A549 (cell line): ENCODE measurements at regions not wholly inside any gene's neighbourhood (a gene's known extent, or its start where the extent isn't known, plus 50 kb on each side); places are given as distances from the start of the nearest gene placed in this dataset.

Experiments
- ATAC-seq, 2 experiments: fragments of 200-7000 bp in 1 of 2; fragments of >200 bp in 1 of 2; cut with Nextera tagmentation in 1 of 2; cut with Tn5 transposase in 1 of 2; 3 replicates each; pipeline versions ENCODE4 v1.8.0 to v1.9.1; 2018 to 2020; ENCODE audit warnings: mild to moderate bottlenecking in 1 of 2, moderate library complexity in 1 of 2
- CTCF ChIA-PET: fragments of 300-600 bp; sonication (Branson Sonifier 250); formaldehyde crosslinking; extraction: SDS; loops from one replicate; lab custom pipeline; 2021; ENCODE audit warnings: antibody characterized with exemption, inconsistent platforms; lab: Yijun Ruan, JAX
- POLR2A ChIA-PET: fragments of 350-600 bp; formaldehyde crosslinking; extraction: SDS; loops from one replicate; lab custom pipeline; 2021; ENCODE audit warnings: antibody characterized with exemption, inconsistent platforms; lab: Yijun Ruan, JAX
- DNase-seq, 2 experiments: peaks; one replicate each; pipeline versions ENCODE4 v3.0.0 to v3.0.0-alpha.2; 2011 to 2016; ENCODE audit warnings: low read depth in 1 of 2, low spot score in 1 of 2
- FAIRE-seq: peaks from 2 replicates; lab custom pipeline; 2011; peaks lifted over from hg19 to GRCh38; lab: Jason Lieb, UNC
- H3K27ac ChIP-seq, 2 experiments: fragments of >200 bp; sonication (Bioruptor Twin); formaldehyde crosslinking; 3 replicates each; pipeline ENCODE4 v1.5.1; 2016 to 2017
- H3K4me1 ChIP-seq: fragments of >200 bp; sonication (Bioruptor Twin); formaldehyde crosslinking; 3 replicates; pipeline ENCODE4 v1.6.1; 2016
- H3K4me2 ChIP-seq: fragments of >200 bp; sonication (Bioruptor Twin); formaldehyde crosslinking; 3 replicates; pipeline ENCODE4 v1.6.1; 2016
- H3K4me3 ChIP-seq: fragments of >200 bp; sonication (Bioruptor Twin); formaldehyde crosslinking; 3 replicates; pipeline ENCODE4 v1.5.1; 2016
- H3K9me3 ChIP-seq: fragments of >200 bp; sonication (Bioruptor Twin); formaldehyde crosslinking; 3 replicates; pipeline ENCODE4 v1.6.1; 2016
- BHLHE40 ChIP-seq: IDR thresholded peaks from 2 replicates; pipeline ENCODE4 v1.6.1; 2012; ENCODE audit warnings: low read depth, low read length, inconsistent platforms
- CBX8 ChIP-seq: fragments of 200-600 bp; sonication (generic); IDR thresholded peaks from 2 replicates; pipeline ENCODE4 v1.6.1; 2016
- CEBPB ChIP-seq, 2 experiments: fragments of >200 bp in 1 of 2; sonication (Bioruptor Twin) in 1 of 2; formaldehyde crosslinking in 1 of 2; IDR thresholded peaks; 2 replicates each; pipeline ENCODE4 v1.6.1; 2012 to 2016
- CTCF ChIP-seq: fragments of >200 bp; sonication (Bioruptor Twin); formaldehyde crosslinking; IDR thresholded peaks from 3 replicates; pipeline ENCODE4 v1.5.1; 2016
- EP300 ChIP-seq, 2 experiments: fragments of >200 bp; sonication (Bioruptor Twin); formaldehyde crosslinking; IDR thresholded peaks; 2 replicates in 1 of 2; 3 replicates in 1 of 2; pipeline ENCODE4 v1.6.1; 2016 to 2017
- FOSB ChIP-seq: fragments of 250-450 bp; sonication (Bioruptor Pico); IDR thresholded peaks from 2 replicates; pipeline ENCODE4 v1.5.0; 2020; ENCODE audit warnings: mild to moderate bottlenecking, moderate library complexity
- FOSL2 ChIP-seq, 2 experiments: fragments of 450-650 bp in 1 of 2; fragments of >200 bp in 1 of 2; sonication (Bioruptor Twin) in 1 of 2; formaldehyde crosslinking; IDR thresholded peaks; 2 replicates each; pipeline versions ENCODE4 v1.5.0 to v1.6.1; 2016 to 2020; ENCODE audit warnings: mild to moderate bottlenecking in 1 of 2, moderate library complexity in 1 of 2
- HDAC2 ChIP-seq: fragments of 200-600 bp; sonication (generic); IDR thresholded peaks from 2 replicates; pipeline ENCODE4 v1.6.1; 2016
- JUNB ChIP-seq: fragments of >200 bp; sonication (Bioruptor Twin); formaldehyde crosslinking; IDR thresholded peaks from 2 replicates; pipeline ENCODE4 v1.6.1; 2016
- MAFK ChIP-seq: fragments of 450-650 bp; IDR thresholded peaks from 2 replicates; pipeline ENCODE4 v1.6.1; 2014; ENCODE audit not compliant: partially characterized antibody
- NPAS2 ChIP-seq: fragments of 250-450 bp; sonication (Bioruptor Pico); IDR thresholded peaks from 2 replicates; pipeline ENCODE4 v1.8.0; 2022; ENCODE audit warnings: mild to moderate bottlenecking, moderate library complexity, borderline replicate concordance
- POLR2A ChIP-seq: IDR thresholded peaks from 2 replicates; pipeline ENCODE4 v1.6.1; 2012; ENCODE audit warnings: mild to moderate bottlenecking, low read length
- RFX5 ChIP-seq: fragments of 450-650 bp; IDR thresholded peaks from 2 replicates; pipeline ENCODE4 v1.7.1; 2014; ENCODE audit warnings: antibody characterized with exemption, mild to moderate bottlenecking, moderate library complexity
- SMC3 ChIP-seq: fragments of >200 bp; sonication (Bioruptor Twin); formaldehyde crosslinking; IDR thresholded peaks from 3 replicates; pipeline ENCODE4 v1.6.1; 2018; ENCODE audit warnings: inconsistent platforms
- TFCP2L1 ChIP-seq: fragments of 250-450 bp; sonication (Bioruptor Pico); IDR thresholded peaks from 2 replicates; pipeline ENCODE4 v1.5.0; 2021; ENCODE audit warnings: mild to moderate bottlenecking
- TP53 ChIP-seq: fragments of 250-450 bp; sonication (Bioruptor Pico); IDR thresholded peaks from 2 replicates; pipeline ENCODE4 v1.5.0; 2021; ENCODE audit warnings: mild to moderate bottlenecking, moderate library complexity
- ZC3H11A ChIP-seq: fragments of 450-650 bp; IDR thresholded peaks from 2 replicates; pipeline ENCODE4 v1.6.1; 2014; ENCODE audit warnings: antibody characterized with exemption, mild to moderate bottlenecking
- WGBS: methylation state at CpG from one replicate; pipeline ENCODE4 v1.1.6; 2017; ENCODE audit errors: missing lambda C conversion rate; 5-methylcytosine and 5-hydroxymethylcytosine counted together
- TF ChIP-seq, protein P1 (sequence below): IDR thresholded peaks from 2 replicates; pipeline ENCODE4 v1.6.1; 2012
- TF ChIP-seq, protein P2 (sequence below): IDR thresholded peaks from 2 replicates; pipeline ENCODE4 v1.6.1; 2012; ENCODE audit warnings: low read depth, borderline replicate concordance
- TF ChIP-seq, protein P3 (sequence below): fragments of 150-350 bp; IDR thresholded peaks from 2 replicates; pipeline ENCODE4 v1.6.1; 2014; ENCODE audit warnings: low read depth, mild to moderate bottlenecking, low read length
- TF ChIP-seq, protein P4 (sequence below): fragments of 250-450 bp; sonication (Bioruptor Pico); IDR thresholded peaks from 2 replicates; pipeline ENCODE4 v1.5.0; 2021; ENCODE audit warnings: mild to moderate bottlenecking, moderate library complexity, borderline replicate concordance

DNA sequence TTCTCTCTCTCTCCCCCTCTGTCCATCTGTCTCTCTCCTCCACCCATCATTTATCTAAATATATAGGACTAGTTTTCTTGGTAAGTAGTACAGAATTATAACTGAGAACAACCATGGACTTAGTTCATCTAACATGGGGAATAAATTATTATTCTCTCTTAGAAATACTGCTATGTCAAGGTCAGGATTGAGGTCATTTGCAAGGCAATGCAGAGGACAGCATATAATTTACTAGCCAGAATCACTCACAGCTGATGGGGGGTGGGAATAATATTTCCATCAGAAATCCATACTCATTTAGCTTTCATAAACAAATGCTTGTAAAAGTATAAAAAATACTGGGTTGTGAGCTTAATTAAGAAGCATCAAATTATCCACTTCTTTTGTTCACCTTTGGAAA is 553.9 kb upstream of the POU3F2 start:
- CTCF ChIA-PET, result no interaction called here
- H3K4me2 ChIP-seq, result no peak overlapping the region
- no peaks in the 10 kb centered on the region for H3K4me1 ChIP-seq
- no peak overlapping the region for H3K4me3 ChIP-seq
- ATAC-seq (no peak), DNase-seq (no peak), FAIRE-seq (no peak)
- POLR2A ChIA-PET, result no interaction called here
- H3K9me3 ChIP-seq, result no peaks in the 10 kb centered on the region
- TF ChIP-seq FOSB (CRISPR knock-in tag) (no peak), ZC3H11A (no peak), MAFK (no peak), HDAC2 (no peak), EP300 (IDR thresholded peaks at IDR 0.05) (no peak), TP53 (CRISPR knock-in tag) (no peak), CTCF (no peak), FOSL2 (IDR thresholded peaks at IDR 0.05) (no peak), FOSL2 (CRISPR knock-in tag; IDR thresholded peaks at IDR 0.05) (no peak), RFX5 (no peak), POLR2A (no peak), CEBPB (IDR thresholded peaks at IDR 0.05) (no peak)
- TF ChIP-seq, protein P1, sequence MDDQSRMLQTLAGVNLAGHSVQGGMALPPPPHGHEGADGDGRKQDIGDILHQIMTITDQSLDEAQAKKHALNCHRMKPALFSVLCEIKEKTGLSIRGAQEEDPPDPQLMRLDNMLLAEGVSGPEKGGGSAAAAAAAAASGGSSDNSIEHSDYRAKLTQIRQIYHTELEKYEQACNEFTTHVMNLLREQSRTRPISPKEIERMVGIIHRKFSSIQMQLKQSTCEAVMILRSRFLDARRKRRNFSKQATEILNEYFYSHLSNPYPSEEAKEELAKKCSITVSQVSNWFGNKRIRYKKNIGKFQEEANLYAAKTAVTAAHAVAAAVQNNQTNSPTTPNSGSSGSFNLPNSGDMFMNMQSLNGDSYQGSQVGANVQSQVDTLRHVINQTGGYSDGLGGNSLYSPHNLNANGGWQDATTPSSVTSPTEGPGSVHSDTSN, result no peak
- TF ChIP-seq, protein P2, sequence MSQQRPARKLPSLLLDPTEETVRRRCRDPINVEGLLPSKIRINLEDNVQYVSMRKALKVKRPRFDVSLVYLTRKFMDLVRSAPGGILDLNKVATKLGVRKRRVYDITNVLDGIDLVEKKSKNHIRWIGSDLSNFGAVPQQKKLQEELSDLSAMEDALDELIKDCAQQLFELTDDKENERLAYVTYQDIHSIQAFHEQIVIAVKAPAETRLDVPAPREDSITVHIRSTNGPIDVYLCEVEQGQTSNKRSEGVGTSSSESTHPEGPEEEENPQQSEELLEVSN, result no peak
- H3K27ac ChIP-seq, result no peak overlapping the region

GRCh38 chr6:98286620-98287019 is 547.8 kb upstream of the POU3F2 start:
- ATAC-seq (no peak), DNase-seq (no peak), FAIRE-seq (no peak)
- Histone ChIP-seq H3K4me2 (no peak overlapping the region), H3K27ac (no peak overlapping the region), H3K9me3 (no peaks in the 10 kb centered on the region), H3K4me3 (no peak overlapping the region), H3K4me1 (no peaks in the 10 kb centered on the region)
- POLR2A ChIA-PET, result no interaction called here
- TF ChIP-seq MAFK (no peak), SMC3 (no peak), FOSL2 (IDR thresholded peaks at IDR 0.05) (no peak), FOSL2 (CRISPR knock-in tag; IDR thresholded peaks at IDR 0.05) (no peak), NPAS2 (CRISPR knock-in tag) (no peak), BHLHE40 (no peak), ZC3H11A (no peak), RFX5 (no peak), CBX8 (no peak), JUNB (no peak), TFCP2L1 (CRISPR knock-in tag) (no peak)
- TF ChIP-seq, protein P3, sequence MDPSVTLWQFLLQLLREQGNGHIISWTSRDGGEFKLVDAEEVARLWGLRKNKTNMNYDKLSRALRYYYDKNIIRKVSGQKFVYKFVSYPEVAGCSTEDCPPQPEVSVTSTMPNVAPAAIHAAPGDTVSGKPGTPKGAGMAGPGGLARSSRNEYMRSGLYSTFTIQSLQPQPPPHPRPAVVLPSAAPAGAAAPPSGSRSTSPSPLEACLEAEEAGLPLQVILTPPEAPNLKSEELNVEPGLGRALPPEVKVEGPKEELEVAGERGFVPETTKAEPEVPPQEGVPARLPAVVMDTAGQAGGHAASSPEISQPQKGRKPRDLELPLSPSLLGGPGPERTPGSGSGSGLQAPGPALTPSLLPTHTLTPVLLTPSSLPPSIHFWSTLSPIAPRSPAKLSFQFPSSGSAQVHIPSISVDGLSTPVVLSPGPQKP, result no peak
- TF ChIP-seq, protein P1, result no peak
- TF ChIP-seq, protein P4, sequence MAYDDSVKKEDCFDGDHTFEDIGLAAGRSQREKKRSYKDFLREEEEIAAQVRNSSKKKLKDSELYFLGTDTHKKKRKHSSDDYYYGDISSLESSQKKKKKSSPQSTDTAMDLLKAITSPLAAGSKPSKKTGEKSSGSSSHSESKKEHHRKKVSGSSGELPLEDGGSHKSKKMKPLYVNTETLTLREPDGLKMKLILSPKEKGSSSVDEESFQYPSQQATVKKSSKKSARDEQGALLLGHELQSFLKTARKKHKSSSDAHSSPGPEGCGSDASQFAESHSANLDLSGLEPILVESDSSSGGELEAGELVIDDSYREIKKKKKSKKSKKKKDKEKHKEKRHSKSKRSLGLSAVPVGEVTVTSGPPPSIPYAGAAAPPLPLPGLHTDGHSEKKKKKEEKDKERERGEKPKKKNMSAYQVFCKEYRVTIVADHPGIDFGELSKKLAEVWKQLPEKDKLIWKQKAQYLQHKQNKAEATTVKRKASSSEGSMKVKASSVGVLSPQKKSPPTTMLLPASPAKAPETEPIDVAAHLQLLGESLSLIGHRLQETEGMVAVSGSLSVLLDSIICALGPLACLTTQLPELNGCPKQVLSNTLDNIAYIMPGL (CRISPR knock-in tag), result no peak
- 35% methylated on average over 3 of the region's 3 CpGs for WGBS
- CTCF ChIA-PET, result interaction anchor here (1.6 kb wide), 1 partner anchor 15 kb away, joined by 3 read pairs; no protein-coding TSS in a partner anchor
